GM21786 (cell line): ENCODE measurements at regions not wholly inside any gene's neighbourhood (a gene's known extent, or its start where the extent isn't known, plus 50 kb on each side); places are given as distances from the start of the nearest gene placed in this dataset.
"Not testable (repeated sequence)": the region's sequence is repeated elsewhere in the genome, so short reads cannot be mapped to it uniquely, and the experiment has no call there.

Experiments used
- ATAC-seq: cut with Tn5 transposase; IDR thresholded peaks from one replicate; pipeline ENCODE4 v1.9.1; 2021; ENCODE audit not compliant: unreplicated experiment

- ATAC-seq: no peak
These were observed 208.6 kb upstream of the ST6GAL2 start for GRCh38 chr2:107094450-107094986.

DNA sequence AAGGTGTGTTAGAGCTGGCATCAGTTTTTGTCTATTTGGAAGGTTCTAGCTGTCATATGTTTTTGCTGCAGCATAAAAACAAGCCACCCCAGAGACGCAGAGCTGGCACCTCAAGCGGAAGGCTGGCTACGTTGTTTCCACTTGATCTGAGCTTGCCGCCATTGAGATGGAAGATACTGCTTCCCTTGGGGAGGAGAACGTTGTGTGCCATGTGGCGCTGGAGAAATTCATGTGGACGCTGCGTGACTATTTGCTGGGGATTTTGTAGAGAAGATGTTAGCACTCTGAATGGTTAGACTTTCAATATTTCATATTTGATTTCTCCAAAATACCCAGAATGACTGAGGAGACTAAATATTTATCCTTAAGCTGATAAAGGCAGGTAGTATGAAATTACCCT, 216.2 kb upstream of the ST6GAL2 start:
- ATAC-seq: no peak

DNA sequence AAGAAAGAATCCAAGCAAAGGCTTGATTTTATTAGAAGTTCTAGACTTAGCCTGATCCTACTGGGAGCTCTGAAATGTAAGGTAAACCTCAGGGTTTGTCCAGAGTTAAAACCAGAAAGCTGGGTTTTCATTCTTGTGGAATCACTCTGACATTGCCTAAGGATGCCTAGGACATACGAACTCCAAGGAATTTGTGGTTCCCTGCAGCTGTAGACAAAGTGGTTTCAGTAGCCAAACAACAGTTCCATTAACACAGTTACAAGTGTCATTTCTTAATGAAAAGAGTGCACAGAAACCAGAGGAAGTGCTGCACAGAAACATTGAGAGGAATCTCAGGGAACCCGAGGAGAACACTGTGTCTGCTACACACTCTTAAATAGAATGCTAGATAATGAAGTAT, 221.4 kb upstream of the ST6GAL2 start:
- no peak for ATAC-seq

DNA sequence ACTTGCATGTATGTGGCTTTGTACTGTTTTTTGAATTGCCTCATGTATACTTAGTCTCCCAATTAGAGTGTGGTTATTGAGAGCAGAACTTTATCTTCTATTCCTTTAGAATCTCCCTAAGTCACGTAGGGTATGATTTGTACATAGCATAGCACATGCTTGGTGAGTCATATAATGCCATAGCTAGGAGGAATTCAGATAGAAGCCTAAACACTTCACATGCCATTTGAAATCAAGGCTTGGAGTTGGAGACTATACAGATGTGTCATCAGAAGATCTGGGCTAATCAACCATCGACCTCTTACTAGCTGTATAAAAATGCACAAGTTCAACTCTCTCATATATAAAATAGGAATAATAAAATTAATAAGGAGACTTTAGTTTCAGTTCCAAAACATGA, 222.6 kb upstream of the ST6GAL2 start:
- no peak for ATAC-seq

- ATAC-seq: peak; percentile 74
These were observed 225.7 kb upstream of the ST6GAL2 start for GRCh38 chr2:107111623-107112022.

- no peak for ATAC-seq
These were observed 226.6 kb upstream of the ST6GAL2 start for GRCh38 chr2:107112561-107112960.

DNA sequence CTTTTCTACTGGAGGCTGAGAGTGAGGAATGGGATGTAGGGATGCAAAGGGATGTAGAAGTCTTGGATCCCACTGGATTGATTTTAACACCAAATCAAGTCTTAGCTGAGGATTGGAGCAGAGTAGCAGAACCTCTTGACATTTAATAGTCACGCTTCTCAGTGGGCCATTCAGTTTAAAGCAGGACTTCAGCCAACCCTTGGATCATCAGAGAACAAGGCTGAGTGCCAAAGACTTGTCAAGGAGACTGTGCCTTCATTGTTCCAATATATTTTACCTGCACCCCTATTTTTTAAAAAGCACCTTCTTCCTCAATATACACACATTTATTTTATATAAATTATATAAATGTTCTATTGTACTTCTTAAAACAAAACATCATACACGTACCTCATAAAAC, 242.4 kb upstream of the ST6GAL2 start:
- ATAC-seq: no peak

- ATAC-seq: peak; percentile 84
These were observed 246.1 kb upstream of the ST6GAL2 start for GRCh38 chr2:107132070-107132469.

DNA sequence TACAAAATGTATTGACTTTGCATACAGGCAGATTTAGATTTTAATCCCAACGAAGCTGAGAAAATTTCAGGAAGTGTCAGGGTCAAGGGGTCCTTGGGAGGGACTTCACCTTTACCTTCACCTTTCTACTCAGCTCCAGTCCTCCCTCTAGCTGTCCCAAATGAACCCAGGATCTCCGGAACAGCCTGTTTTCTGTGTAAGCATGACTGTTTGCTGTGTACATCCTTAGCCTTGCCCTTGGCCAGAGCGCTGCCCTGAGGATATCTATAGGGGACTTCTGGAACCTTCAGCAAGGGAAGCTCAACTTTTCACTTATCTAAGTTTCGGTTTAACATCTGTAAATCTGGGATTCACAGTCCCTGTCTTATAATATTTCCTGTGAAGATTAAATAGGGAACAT, 246.8 kb upstream of the ST6GAL2 start:
- ATAC-seq: no peak

GRCh38 chr2:107133412-107133811, 247.4 kb upstream of the ST6GAL2 start:
- no peak for ATAC-seq

GRCh38 chr2:107136733-107137132, 250.8 kb upstream of the ST6GAL2 start:
- ATAC-seq: no peak

DNA sequence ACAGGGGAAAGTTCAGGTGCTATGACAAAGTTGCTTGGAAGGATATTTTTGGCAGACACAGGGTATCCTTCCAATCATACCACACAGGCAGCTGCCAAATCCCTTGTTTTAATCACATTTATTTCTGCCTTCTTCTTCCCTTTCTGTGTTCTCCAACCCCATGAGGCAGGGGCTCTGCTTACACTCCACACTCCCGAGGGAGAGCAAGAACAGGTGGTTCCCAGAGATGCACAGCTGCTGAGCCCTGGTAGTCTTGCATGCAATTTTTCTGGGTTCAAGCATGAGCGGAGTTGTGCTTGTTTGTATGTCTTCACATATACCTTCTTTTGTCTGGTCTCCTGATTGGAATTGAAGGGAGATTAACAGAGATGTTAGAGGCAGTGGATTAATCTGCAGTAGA, 251.7 kb upstream of the ST6GAL2 start:
- ATAC-seq: no peak

GRCh38 chr2:107146181-107146580, 260.2 kb upstream of the ST6GAL2 start:
- ATAC-seq: no peak

DNA sequence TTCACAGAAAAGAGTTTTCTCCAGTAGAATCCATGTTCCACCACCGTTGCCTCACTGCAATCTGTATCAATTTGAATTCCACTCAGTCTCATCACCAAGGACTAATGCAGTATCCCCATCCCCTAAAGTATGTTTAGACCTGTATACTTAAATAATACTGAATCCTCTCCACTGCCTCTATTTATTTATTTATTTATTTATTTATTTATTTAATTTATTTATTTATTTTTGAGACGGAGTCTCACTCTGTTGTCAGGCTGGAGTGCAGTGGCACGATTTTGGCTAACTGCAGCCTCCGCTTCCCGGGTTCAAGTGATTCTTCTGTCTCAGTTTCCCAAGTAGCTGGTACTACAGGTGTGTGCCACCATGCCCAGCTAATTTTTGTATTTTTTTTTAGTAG, 260.7 kb upstream of the ST6GAL2 start:
- not testable (repeated sequence) for ATAC-seq

- no peak for ATAC-seq
These were observed 262.1 kb upstream of the ST6GAL2 start for GRCh38 chr2:107148055-107148454.

GRCh38 chr2:107148496-107148895, 262.5 kb upstream of the ST6GAL2 start:
- no peak for ATAC-seq

GRCh38 chr2:107160640-107161239, 274.8 kb upstream of the ST6GAL2 start:
- no peak for ATAC-seq

GRCh38 chr2:107168141-107168540, 282.2 kb upstream of the ST6GAL2 start:
- ATAC-seq: no peak

DNA sequence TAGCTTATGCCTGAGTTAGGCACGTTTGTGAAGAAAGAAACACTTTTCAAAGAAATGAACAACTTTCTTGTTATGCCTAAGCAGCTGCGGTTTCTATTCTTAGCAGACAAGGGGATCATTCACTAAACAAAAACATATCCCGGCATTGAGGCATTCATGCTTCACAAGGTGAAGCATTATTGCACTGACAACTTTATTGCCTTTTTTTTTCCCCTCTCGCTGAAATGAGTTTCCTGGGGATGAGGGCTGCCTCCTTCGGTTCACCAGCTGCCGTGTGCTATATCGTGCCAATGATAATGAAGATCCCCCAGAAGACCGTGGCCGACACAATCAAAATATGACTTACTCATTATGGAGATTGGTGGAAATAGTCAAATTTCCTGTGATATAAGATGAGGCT, 288.2 kb upstream of the ST6GAL2 start:
- no peak for ATAC-seq

GRCh38 chr2:107182981-107183380, 297.0 kb upstream of the ST6GAL2 start:
- ATAC-seq: no peak

DNA sequence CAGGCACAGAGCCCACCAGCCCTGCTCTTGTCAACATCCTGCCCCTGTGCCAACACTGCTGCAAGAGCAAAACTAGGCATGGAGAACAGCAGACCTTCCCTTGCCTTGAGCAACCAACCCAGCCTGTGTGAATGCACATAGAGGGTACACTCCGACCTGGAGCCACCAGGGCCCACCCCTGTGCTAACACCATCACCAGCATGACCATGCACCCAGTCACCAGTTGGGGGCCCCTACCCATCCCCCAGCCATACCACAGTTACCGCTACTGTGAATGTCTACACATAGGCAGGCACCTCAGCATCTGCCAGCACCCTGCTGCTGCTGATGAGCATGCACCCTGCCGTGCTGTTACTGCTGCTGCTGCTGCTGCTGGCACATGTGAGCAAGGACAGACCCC, 301.9 kb upstream of the ST6GAL2 start:
- ATAC-seq: no peak

- ATAC-seq: no peak
These were observed 309.7 kb upstream of the ST6GAL2 start for GRCh38 chr2:107195631-107196030.

DNA sequence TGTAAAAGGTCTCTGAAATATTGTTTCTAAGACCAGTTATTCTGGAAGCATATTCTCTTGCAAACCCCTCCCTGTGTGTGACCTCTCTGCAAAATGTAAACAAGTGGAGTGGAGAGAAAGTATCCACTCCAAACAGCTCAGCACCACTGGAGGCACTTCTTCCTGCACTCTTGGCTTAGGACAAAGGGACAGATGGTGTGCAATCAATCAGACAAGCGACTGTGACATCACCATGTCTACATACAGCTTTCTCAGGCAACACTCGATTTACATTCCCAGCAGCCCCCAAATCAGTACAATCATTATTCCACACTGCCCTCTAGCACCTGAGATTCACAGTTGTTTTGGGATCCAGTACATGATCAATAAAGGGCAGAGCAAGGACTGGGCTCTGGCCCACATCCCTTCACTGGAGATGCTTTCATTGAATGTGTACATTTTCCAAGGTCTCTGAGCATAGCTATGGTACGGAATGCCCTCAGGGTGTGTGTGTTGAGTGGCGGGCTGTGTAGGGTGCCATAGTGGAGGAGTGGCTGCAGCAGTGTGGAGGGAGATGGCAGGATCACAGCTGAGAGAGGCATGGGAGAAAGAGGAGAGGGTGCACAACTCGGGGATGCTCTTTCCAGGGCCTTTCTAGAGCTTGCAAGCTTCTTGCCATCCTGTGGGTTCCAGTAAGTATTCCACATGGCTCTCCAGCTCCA, 311.8 kb upstream of the ST6GAL2 start:
- ATAC-seq: no peak
